GM23338 (cell line): ENCODE measurements at regions not wholly inside any gene's neighbourhood (a gene's known extent, or its start where the extent isn't known, plus 50 kb on each side); places are given as distances from the start of the nearest gene placed in this dataset.

Experiments
- ATAC-seq: fragments of 200-7000 bp; cut with Tn5 transposase; 3 replicates; pipeline ENCODE4 v1.9.1; 2020
- DNase-seq: peaks from one replicate; pipeline ENCODE4 v3.0.0-alpha.2; 2015; ENCODE audit warnings: low spot score
- H2AFZ ChIP-seq: fragments of 200-600 bp; sonication (generic); 2 replicates; pipeline ENCODE4 v1.8.0; 2016; ENCODE audit warnings: antibody characterized with exemption, mild to moderate bottlenecking, moderate library complexity
- H3F3A ChIP-seq: fragments of 200-600 bp; sonication (generic); replicated peaks from 2 replicates; pipeline ENCODE4 v1.8.0; 2017; ENCODE audit warnings: antibody characterized with exemption, mixed run types, low read depth
- H3K27ac ChIP-seq: fragments of 200-600 bp; sonication (generic); 2 replicates; pipeline ENCODE4 v1.6.1; 2016; ENCODE audit warnings: low read depth
- H3K27me3 ChIP-seq: fragments of 200-600 bp; sonication (generic); 2 replicates; pipeline ENCODE4 v1.8.0; 2016; ENCODE audit warnings: mild to moderate bottlenecking, mixed run types, moderate library complexity; ENCODE audit not compliant: insufficient read depth
- H3K36me3 ChIP-seq: fragments of 200-600 bp; sonication (generic); 2 replicates; pipeline ENCODE4 v1.8.0; 2016; ENCODE audit warnings: mild to moderate bottlenecking; ENCODE audit not compliant: insufficient read depth
- H3K4me1 ChIP-seq: fragments of 200-600 bp; sonication (generic); 2 replicates; pipeline ENCODE4 v1.8.0; 2016; ENCODE audit warnings: mild to moderate bottlenecking, moderate library complexity; ENCODE audit not compliant: insufficient read depth
- H3K4me2 ChIP-seq: fragments of 200-600 bp; sonication (generic); 2 replicates; pipeline ENCODE4 v1.7.1; 2017; ENCODE audit warnings: mixed run types
- H3K4me3 ChIP-seq: fragments of 200-600 bp; sonication (generic); 2 replicates; pipeline ENCODE4 v1.6.1; 2016; ENCODE audit warnings: mixed run types
- H3K79me2 ChIP-seq: fragments of 200-600 bp; sonication (generic); replicated peaks from 2 replicates; pipeline ENCODE4 v1.8.0; 2017; ENCODE audit warnings: mild to moderate bottlenecking; ENCODE audit not compliant: insufficient read depth
- H3K9me2 ChIP-seq: fragments of 200-600 bp; sonication (generic); 2 replicates; pipeline ENCODE4 v1.8.0; 2017; ENCODE audit not compliant: insufficient read depth
- H4K20me1 ChIP-seq: fragments of 200-600 bp; sonication (generic); replicated peaks from 2 replicates; pipeline ENCODE4 v1.8.0; 2017; ENCODE audit warnings: mild to moderate bottlenecking; ENCODE audit not compliant: insufficient read depth
- H3K27ac Mint-ChIP-seq: 2 replicates; pipeline ENCODE4 v1.8.0; 2020; ENCODE audit warnings: inconsistent platforms, mild to moderate bottlenecking, moderate library complexity, mixed read lengths
- H3K27me3 Mint-ChIP-seq: 3 replicates; pipeline ENCODE4 v1.8.0; 2022; ENCODE audit warnings: low read depth, mild to moderate bottlenecking, moderate library complexity, mixed read lengths, inconsistent platforms; ENCODE audit not compliant: insufficient read depth, poor library complexity
- H3K36me3 Mint-ChIP-seq: 3 replicates; pipeline ENCODE4 v1.8.0; 2021; ENCODE audit warnings: low read depth, mild to moderate bottlenecking, inconsistent platforms, moderate library complexity, mixed read lengths
- H3K4me1 Mint-ChIP-seq: 3 replicates; pipeline ENCODE4 v1.8.0; 2020; ENCODE audit warnings: mild to moderate bottlenecking, inconsistent platforms, mixed read lengths
- H3K4me3 Mint-ChIP-seq: 3 replicates; pipeline ENCODE4 v1.8.0; 2021; ENCODE audit warnings: moderate library complexity, mild to moderate bottlenecking, inconsistent platforms, mixed read lengths
- H3K9me3 Mint-ChIP-seq: 3 replicates; pipeline ENCODE4 v1.8.0; 2020; ENCODE audit warnings: moderate library complexity, mild to moderate bottlenecking, inconsistent platforms, mixed read lengths
- CREB1 ChIP-seq: fragments of 250-450 bp; sonication (Bioruptor Pico); IDR thresholded peaks from 2 replicates; pipeline ENCODE4 v1.5.0; 2020; ENCODE audit warnings: low read depth, mild to moderate bottlenecking, moderate library complexity
- CTCF ChIP-seq, 2 experiments: fragments of 200-600 bp in 1 of 2; sonication (generic) in 1 of 2; conservative IDR thresholded peaks; 2 replicates each; pipeline versions ENCODE4 v1.5.1 to v1.6.1; 2016 to 2017; ENCODE audit warnings: antibody characterized with exemption in 2 of 2, low read depth in 2 of 2, mild to moderate bottlenecking in 2 of 2, moderate library complexity in 1 of 2
- EZH2 ChIP-seq: fragments of 200-600 bp; sonication (generic); IDR thresholded peaks from one replicate; pipeline ENCODE4 v1.8.0; 2017; ENCODE audit warnings: antibody characterized with exemption, mild to moderate bottlenecking, low read depth; ENCODE audit not compliant: unreplicated experiment
- REST ChIP-seq: IDR thresholded peaks from one replicate; pipeline ENCODE4 v1.6.1; 2018; ENCODE audit warnings: antibody characterized with exemption; ENCODE audit not compliant: unreplicated experiment
- ZNF114 ChIP-seq: fragments of 250-450 bp; sonication (Bioruptor Pico); IDR thresholded peaks from 2 replicates; pipeline ENCODE4 v1.5.0; 2020; ENCODE audit warnings: mild to moderate bottlenecking, moderate library complexity
- ZNF462 ChIP-seq: fragments of 250-450 bp; sonication (Bioruptor Pico); IDR thresholded peaks from 2 replicates; pipeline ENCODE4 v1.5.0; 2020; ENCODE audit warnings: mild to moderate bottlenecking, moderate library complexity

- peaks cover 13% of the 10 kb centered on the region for H3K4me1 Mint-ChIP-seq
- Histone ChIP-seq H3F3A (no peaks in the 10 kb centered on the region), H3K4me3 (no peak overlapping the region), H3K9me2 (peaks cover 1% of the 10 kb centered on the region; the same call in 1 of the 2 replicates), H3K4me2 (peak overlapping the region; percentile 35; the same call in 1 of the 2 replicates), H3K27me3 (no peaks in the 10 kb centered on the region), H4K20me1 (no peaks in the 10 kb centered on the region), H3K27ac (no peak overlapping the region), H3K4me1 (peaks cover 10% of the 10 kb centered on the region), H3K79me2 (no peaks in the 10 kb centered on the region), H2AFZ (0 out of 2 replicates have a peak overlapping the region, but pooled peaks have one; percentile 83), H3K36me3 (no peaks in the 10 kb centered on the region)
- H3K27me3 Mint-ChIP-seq = peaks cover 2% of the 10 kb centered on the region
- no peaks in the 10 kb centered on the region for H3K36me3 Mint-ChIP-seq
- no peak overlapping the region; the same call in 1 of the 2 replicates for H3K27ac Mint-ChIP-seq
- no peak overlapping the region for H3K4me3 Mint-ChIP-seq
- DNase-seq = peak; percentile 33
- H3K9me3 Mint-ChIP-seq = no peaks in the 10 kb centered on the region
- peak; percentile 44; the same call in 2 of the 3 replicates for ATAC-seq
- TF ChIP-seq ZNF462 (no peak), EZH2 (no peak), ZNF114 (CRISPR knock-in tag) (no peak), CTCF (conservative IDR thresholded peaks at IDR 0.05; ENCODE audit: low read depth in 2 of 2) (no peak), REST (no peak), CREB1 (no peak)
Observed at GRCh38 chr5:61637566-61637965, 305.5 kb downstream of the ZSWIM6 start.
